Osteoblast (primary cell): ENCODE measurements at regions not wholly inside any gene's neighbourhood (a gene's known extent, or its start where the extent isn't known, plus 50 kb on each side); places are given as distances from the start of the nearest gene placed in this dataset.
A peak's percentile ranks its signal among the peaks of the same experiment; 100 is the strongest.
"Not testable (repeated sequence)": the region's sequence is repeated elsewhere in the genome, so short reads cannot be mapped to it uniquely, and the experiment has no call there.

Experiments
- DNase-seq: peaks from one replicate; pipeline ENCODE4 v3.0.0; 2011; ENCODE audit warnings: low spot score, mixed read lengths; ENCODE audit not compliant: insufficient read length; ENCODE audit errors: missing footprints
- H2AFZ ChIP-seq: 2 replicates; pipeline ENCODE4 v1.6.0; 2011; ENCODE audit warnings: mild to moderate bottlenecking, low read length
- H3K27ac ChIP-seq: 2 replicates; pipeline ENCODE4 v1.5.1; 2011; ENCODE audit warnings: mild to moderate bottlenecking, low read depth, low read length, moderate library complexity
- H3K27me3 ChIP-seq: 2 replicates; pipeline ENCODE4 v1.6.0; 2012; ENCODE audit warnings: mild to moderate bottlenecking, control low read depth, inconsistent platforms, low read length, moderate library complexity; ENCODE audit not compliant: insufficient read depth
- H3K36me3 ChIP-seq: 2 replicates; pipeline ENCODE4 v1.5.1; 2011; ENCODE audit warnings: mild to moderate bottlenecking, low read length, control low read depth, moderate library complexity; ENCODE audit not compliant: insufficient read depth
- H3K4me1 ChIP-seq: 2 replicates; pipeline ENCODE4 v1.5.1; 2011; ENCODE audit warnings: mild to moderate bottlenecking, low read length, control low read depth, moderate library complexity; ENCODE audit not compliant: insufficient read depth
- H3K4me2 ChIP-seq: 2 replicates; pipeline ENCODE4 v1.6.0; 2011; ENCODE audit warnings: mild to moderate bottlenecking, low read length; ENCODE audit not compliant: insufficient read depth
- H3K4me3 ChIP-seq: fragments of 200-600 bp; sonication (generic); 3 replicates; pipeline ENCODE4 v1.5.1; 2012; ENCODE audit warnings: mild to moderate bottlenecking, low read length, inconsistent platforms; ENCODE audit not compliant: insufficient read depth
- H3K79me2 ChIP-seq: 2 replicates; pipeline ENCODE4 v1.6.0; 2012; ENCODE audit warnings: mild to moderate bottlenecking, low read length, control low read depth, inconsistent platforms; ENCODE audit not compliant: insufficient read depth
- H3K9me3 ChIP-seq: 2 replicates; pipeline ENCODE4 v1.5.1; 2011; ENCODE audit warnings: low read depth, low read length, control low read depth
- H4K20me1 ChIP-seq: 2 replicates; pipeline ENCODE4 v1.6.0; 2012; ENCODE audit warnings: mild to moderate bottlenecking, low read length, control low read depth; ENCODE audit not compliant: insufficient read depth
- TF ChIP-seq, protein P1 (sequence below): IDR thresholded peaks from 2 replicates; pipeline ENCODE4 v1.5.1; 2011; ENCODE audit warnings: mild to moderate bottlenecking, low read depth, low read length, moderate library complexity; ENCODE audit errors: extremely low read depth

GRCh38 chr5:9771079-9771478, 140.9 kb upstream of the TAS2R1 start:
- H3K79me2 ChIP-seq = no peaks in the 10 kb centered on the region
- no peak for DNase-seq
- H3K9me3 ChIP-seq = no peaks in the 10 kb centered on the region
- H3K36me3 ChIP-seq = no peaks in the 10 kb centered on the region
- peaks cover 3% of the 10 kb centered on the region for H3K4me1 ChIP-seq
- H3K27ac ChIP-seq = no peak overlapping the region
- no peak overlapping the region for H3K4me2 ChIP-seq
- TF ChIP-seq, protein P1, sequence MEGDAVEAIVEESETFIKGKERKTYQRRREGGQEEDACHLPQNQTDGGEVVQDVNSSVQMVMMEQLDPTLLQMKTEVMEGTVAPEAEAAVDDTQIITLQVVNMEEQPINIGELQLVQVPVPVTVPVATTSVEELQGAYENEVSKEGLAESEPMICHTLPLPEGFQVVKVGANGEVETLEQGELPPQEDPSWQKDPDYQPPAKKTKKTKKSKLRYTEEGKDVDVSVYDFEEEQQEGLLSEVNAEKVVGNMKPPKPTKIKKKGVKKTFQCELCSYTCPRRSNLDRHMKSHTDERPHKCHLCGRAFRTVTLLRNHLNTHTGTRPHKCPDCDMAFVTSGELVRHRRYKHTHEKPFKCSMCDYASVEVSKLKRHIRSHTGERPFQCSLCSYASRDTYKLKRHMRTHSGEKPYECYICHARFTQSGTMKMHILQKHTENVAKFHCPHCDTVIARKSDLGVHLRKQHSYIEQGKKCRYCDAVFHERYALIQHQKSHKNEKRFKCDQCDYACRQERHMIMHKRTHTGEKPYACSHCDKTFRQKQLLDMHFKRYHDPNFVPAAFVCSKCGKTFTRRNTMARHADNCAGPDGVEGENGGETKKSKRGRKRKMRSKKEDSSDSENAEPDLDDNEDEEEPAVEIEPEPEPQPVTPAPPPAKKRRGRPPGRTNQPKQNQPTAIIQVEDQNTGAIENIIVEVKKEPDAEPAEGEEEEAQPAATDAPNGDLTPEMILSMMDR = no peak
- H4K20me1 ChIP-seq = no peaks in the 10 kb centered on the region
- H2AFZ ChIP-seq = no peak overlapping the region
- H3K4me3 ChIP-seq = no peak overlapping the region
- no peaks in the 10 kb centered on the region for H3K27me3 ChIP-seq

GRCh38 chr5:9766581-9766980, 136.4 kb upstream of the TAS2R1 start:
- no peak for DNase-seq
- TF ChIP-seq, protein P1 = peak; percentile 25
- Histone ChIP-seq H3K4me3 (no peak overlapping the region), H3K9me3 (no peaks in the 10 kb centered on the region), H3K27me3 (no peaks in the 10 kb centered on the region), H2AFZ (no peak overlapping the region), H3K27ac (no peak overlapping the region), H4K20me1 (no peaks in the 10 kb centered on the region), H3K4me1 (no peaks in the 10 kb centered on the region), H3K36me3 (no peaks in the 10 kb centered on the region), H3K4me2 (no peak overlapping the region), H3K79me2 (no peaks in the 10 kb centered on the region)

- TF ChIP-seq, protein P1 = no peak
- Histone ChIP-seq H2AFZ (no peak overlapping the region), H3K9me3 (no peaks in the 10 kb centered on the region)
Observed at GRCh38 chr5:9765419-9766140, 135.4 kb upstream of the TAS2R1 start.

GRCh38 chr5:9761706-9762105, 131.6 kb upstream of the TAS2R1 start:
- TF ChIP-seq, protein P1 = no peak
- no peak overlapping the region for H2AFZ ChIP-seq
- no peak overlapping the region for H3K4me3 ChIP-seq
- no peaks in the 10 kb centered on the region for H3K79me2 ChIP-seq
- H3K4me1 ChIP-seq = no peaks in the 10 kb centered on the region
- H3K9me3 ChIP-seq = no peaks in the 10 kb centered on the region
- DNase-seq = no peak
- peaks cover 3% of the 10 kb centered on the region for H3K27me3 ChIP-seq
- no peaks in the 10 kb centered on the region for H3K36me3 ChIP-seq
- H3K4me2 ChIP-seq = no peak overlapping the region
- no peaks in the 10 kb centered on the region for H4K20me1 ChIP-seq
- H3K27ac ChIP-seq = no peak overlapping the region

More at GRCh38 chr5:9765419-9766140, 135.4 kb upstream of the TAS2R1 start:
- Histone ChIP-seq H4K20me1 (no peaks in the 10 kb centered on the region), H3K79me2 (no peaks in the 10 kb centered on the region), H3K27ac (no peak overlapping the region), H3K4me2 (no peak overlapping the region), H3K36me3 (no peaks in the 10 kb centered on the region), H3K4me3 (no peak overlapping the region), H3K27me3 (no peaks in the 10 kb centered on the region), H3K4me1 (no peaks in the 10 kb centered on the region)
- DNase-seq = no peak

- H3K36me3 ChIP-seq = not testable (repeated sequence)
Observed at GRCh38 chr5:9752670-9753069, 122.5 kb upstream of the TAS2R1 start.

More at GRCh38 chr5:9752670-9753069, 122.5 kb upstream of the TAS2R1 start:
- not testable (repeated sequence) for H3K9me3 ChIP-seq, H2AFZ ChIP-seq, H4K20me1 ChIP-seq, H3K4me1 ChIP-seq, H3K27me3 ChIP-seq, H3K4me2 ChIP-seq, H3K27ac ChIP-seq, H3K4me3 ChIP-seq, H3K79me2 ChIP-seq, DNase-seq
